Suprapubic skin (tissue), 4 donors: ENCODE measurements at regions not wholly inside any gene's neighbourhood (a gene's known extent, or its start where the extent isn't known, plus 50 kb on each side); places are given as distances from the start of the nearest gene placed in this dataset.

ENCODE experiments used
- EP300 ChIP-seq: sonication (generic); formaldehyde crosslinking; IDR thresholded peaks from one replicate; pipeline ENCODE4 v1.6.1; 2017; ENCODE audit warnings: antibody characterized with exemption
- POLR2AphosphoS5 ChIP-seq, 3 donors: sonication (generic); formaldehyde crosslinking; IDR thresholded peaks; one replicate each; pipeline ENCODE4 v1.6.1; 2017; ENCODE audit warnings: antibody characterized with exemption in 3 of 3
- TF ChIP-seq, protein P1 (sequence below), 2 donors: fragments of 200-600 bp in 1 of 2; fragments of 450-650 bp in 1 of 2; sonication (generic) in 1 of 2; IDR thresholded peaks; one replicate each; pipeline ENCODE4 v1.5.1; 2016 to 2019; ENCODE audit warnings: antibody characterized with exemption in 2 of 2, mild to moderate bottlenecking in 1 of 2, moderate library complexity in 1 of 2

DNA sequence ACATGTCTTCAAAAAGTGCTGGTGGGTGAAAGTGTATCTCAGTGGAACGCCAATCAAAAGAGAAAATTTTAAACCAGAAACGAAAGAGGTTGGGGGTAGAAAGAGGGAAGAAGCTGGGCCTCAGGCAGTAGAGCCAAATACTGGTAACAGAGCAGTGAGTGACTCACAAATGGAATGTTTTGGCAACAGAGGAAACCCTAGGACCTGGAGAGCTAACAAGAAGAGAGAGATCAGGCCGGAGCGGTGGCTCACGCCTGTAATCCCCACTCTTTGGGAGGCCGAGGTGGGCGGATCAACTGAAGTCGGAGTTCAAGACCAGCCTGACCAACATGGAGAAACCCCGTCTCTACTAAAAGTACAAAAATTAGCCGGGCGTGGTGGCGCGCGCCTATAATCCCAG is 450.8 kb upstream of the NAALADL2 start:
- TF ChIP-seq, protein P1, sequence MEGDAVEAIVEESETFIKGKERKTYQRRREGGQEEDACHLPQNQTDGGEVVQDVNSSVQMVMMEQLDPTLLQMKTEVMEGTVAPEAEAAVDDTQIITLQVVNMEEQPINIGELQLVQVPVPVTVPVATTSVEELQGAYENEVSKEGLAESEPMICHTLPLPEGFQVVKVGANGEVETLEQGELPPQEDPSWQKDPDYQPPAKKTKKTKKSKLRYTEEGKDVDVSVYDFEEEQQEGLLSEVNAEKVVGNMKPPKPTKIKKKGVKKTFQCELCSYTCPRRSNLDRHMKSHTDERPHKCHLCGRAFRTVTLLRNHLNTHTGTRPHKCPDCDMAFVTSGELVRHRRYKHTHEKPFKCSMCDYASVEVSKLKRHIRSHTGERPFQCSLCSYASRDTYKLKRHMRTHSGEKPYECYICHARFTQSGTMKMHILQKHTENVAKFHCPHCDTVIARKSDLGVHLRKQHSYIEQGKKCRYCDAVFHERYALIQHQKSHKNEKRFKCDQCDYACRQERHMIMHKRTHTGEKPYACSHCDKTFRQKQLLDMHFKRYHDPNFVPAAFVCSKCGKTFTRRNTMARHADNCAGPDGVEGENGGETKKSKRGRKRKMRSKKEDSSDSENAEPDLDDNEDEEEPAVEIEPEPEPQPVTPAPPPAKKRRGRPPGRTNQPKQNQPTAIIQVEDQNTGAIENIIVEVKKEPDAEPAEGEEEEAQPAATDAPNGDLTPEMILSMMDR (IDR thresholded peaks at IDR 0.05) = no peak
- TF ChIP-seq EP300 (no peak), POLR2AphosphoS5 (IDR thresholded peaks at IDR 0.05) (no peak)
